GM23248 (cell line): ENCODE measurements at regions not wholly inside any gene's neighbourhood (a gene's known extent, or its start where the extent isn't known, plus 50 kb on each side); places are given as distances from the start of the nearest gene placed in this dataset.
"Not testable (repeated sequence)": the region's sequence is repeated elsewhere in the genome, so short reads cannot be mapped to it uniquely, and the experiment has no call there.

Source experiments
- DNase-seq: peaks from one replicate; pipeline ENCODE4 v3.0.0-alpha.2; 2015
- H2AFZ ChIP-seq: fragments of 200-600 bp; sonication (generic); 2 replicates; pipeline ENCODE4 v1.6.1; 2016; ENCODE audit warnings: antibody characterized with exemption
- H3F3A ChIP-seq: fragments of 200-600 bp; sonication (generic); 2 replicates; pipeline ENCODE4 v1.6.1; 2016; ENCODE audit warnings: mild to moderate bottlenecking, antibody characterized with exemption, mixed run types; ENCODE audit not compliant: insufficient read depth
- H3K27ac ChIP-seq: fragments of 200-600 bp; sonication (generic); 2 replicates; pipeline ENCODE4 v1.5.1; 2016; ENCODE audit warnings: mild to moderate bottlenecking
- H3K27me3 ChIP-seq: fragments of 200-600 bp; sonication (generic); replicated peaks from 2 replicates; pipeline ENCODE4 v1.6.1; 2016; ENCODE audit warnings: mild to moderate bottlenecking; ENCODE audit not compliant: insufficient read depth
- H3K36me3 ChIP-seq: fragments of 200-600 bp; sonication (generic); 2 replicates; pipeline ENCODE4 v1.6.1; 2016; ENCODE audit warnings: low read depth, mild to moderate bottlenecking
- H3K4me1 ChIP-seq: fragments of 200-600 bp; sonication (generic); 2 replicates; pipeline ENCODE4 v1.6.1; 2016; ENCODE audit warnings: mild to moderate bottlenecking; ENCODE audit not compliant: insufficient read depth
- H3K4me2 ChIP-seq: fragments of 200-600 bp; sonication (generic); one replicate; pipeline ENCODE4 v1.6.1; 2016; ENCODE audit warnings: mild to moderate bottlenecking; ENCODE audit not compliant: unreplicated experiment
- H3K4me3 ChIP-seq: fragments of 200-600 bp; sonication (generic); 2 replicates; pipeline ENCODE4 v1.5.1; 2016; ENCODE audit warnings: mild to moderate bottlenecking
- H3K79me2 ChIP-seq: fragments of 200-600 bp; sonication (generic); 2 replicates; pipeline ENCODE4 v1.6.1; 2016; ENCODE audit warnings: mild to moderate bottlenecking; ENCODE audit not compliant: insufficient read depth
- H3K9ac ChIP-seq: fragments of 200-600 bp; sonication (generic); 2 replicates; pipeline ENCODE4 v1.6.1; 2016; ENCODE audit warnings: mild to moderate bottlenecking
- H3K9me2 ChIP-seq: fragments of 200-600 bp; sonication (generic); 2 replicates; pipeline ENCODE4 v1.6.1; 2016; ENCODE audit warnings: mixed run types, mild to moderate bottlenecking, moderate library complexity; ENCODE audit not compliant: insufficient read depth
- H3K9me3 ChIP-seq: fragments of 200-600 bp; sonication (generic); one replicate; pipeline ENCODE4 v1.6.1; 2017; ENCODE audit warnings: low read depth
- H4K20me1 ChIP-seq: fragments of 200-600 bp; sonication (generic); 2 replicates; pipeline ENCODE4 v1.6.0; 2016; ENCODE audit not compliant: insufficient read depth
- EZH2 ChIP-seq: fragments of 200-600 bp; sonication (generic); IDR thresholded peaks from 2 replicates; pipeline ENCODE4 v1.6.1; 2018; ENCODE audit warnings: antibody characterized with exemption, mild to moderate bottlenecking; ENCODE audit not compliant: insufficient read depth, poor library complexity, severe bottlenecking
- EZH2phosphoT487 ChIP-seq: fragments of 200-600 bp; sonication (generic); IDR thresholded peaks from 2 replicates; pipeline ENCODE4 v1.6.1; 2018; ENCODE audit warnings: antibody characterized with exemption, moderate library complexity, mild to moderate bottlenecking, low read depth; ENCODE audit not compliant: insufficient read depth
- WGBS, 2 experiments: methylation state at CpG; one replicate each; pipeline ENCODE4 v1.1.6; 2015 to 2017; ENCODE audit warnings: low lambda C conversion rate in 2 of 2, low coverage in 1 of 2; ENCODE audit errors: missing lambda C conversion rate in 2 of 2; 5-methylcytosine and 5-hydroxymethylcytosine counted together
- in situ Hi-C: fragments of 300-500 bp; cut with MboI; formaldehyde crosslinking; loops from 2 replicates; pipeline ENCODE4 v1.15.0; 2020

- H3K9ac ChIP-seq, H3K27me3 ChIP-seq, H3K27ac ChIP-seq, H3K4me1 ChIP-seq, H4K20me1 ChIP-seq, H3K4me3 ChIP-seq, in situ Hi-C loops, H3K9me3 ChIP-seq, H3K4me2 ChIP-seq, H3K36me3 ChIP-seq, H2AFZ ChIP-seq, DNase-seq, H3F3A ChIP-seq, H3K79me2 ChIP-seq, H3K9me2 ChIP-seq: not testable (repeated sequence)
Measured at GRCh38 chr19:34620134-34620533, 56.8 kb downstream of the SCGB2B2 start.

GRCh38 chr19:34618410-34618809, 58.5 kb downstream of the SCGB2B2 start:
- Histone ChIP-seq H3K4me3 (no peak overlapping the region), H3F3A (no peaks in the 10 kb centered on the region), H3K4me1 (no peaks in the 10 kb centered on the region), H3K79me2 (no peaks in the 10 kb centered on the region), H3K4me2 (no peak overlapping the region), H3K36me3 (no peaks in the 10 kb centered on the region), H3K9me2 (no peaks in the 10 kb centered on the region), H2AFZ (no peak overlapping the region), H3K27me3 (no peaks in the 10 kb centered on the region), H3K27ac (no peak overlapping the region), H3K9ac (no peak overlapping the region), H4K20me1 (no peaks in the 10 kb centered on the region), H3K9me3 (no peaks in the 10 kb centered on the region)
- in situ Hi-C loops: no loop called here
- no peak for DNase-seq
- TF ChIP-seq EZH2 (no peak), EZH2phosphoT487 (no peak)
- 81 to 84% methylated on average over 1 of the region's 1 CpG for WGBS, 2 experiments

GRCh38 chr19:34617996-34618395, 59.0 kb downstream of the SCGB2B2 start:
- H3K27ac ChIP-seq, in situ Hi-C loops, H4K20me1 ChIP-seq, H3K4me3 ChIP-seq, H3K4me1 ChIP-seq, H3K27me3 ChIP-seq, H3K9ac ChIP-seq, H3K79me2 ChIP-seq, H2AFZ ChIP-seq, H3F3A ChIP-seq, DNase-seq, H3K36me3 ChIP-seq, H3K9me2 ChIP-seq, H3K4me2 ChIP-seq, H3K9me3 ChIP-seq: not testable (repeated sequence)
- 60 to 66% methylated on average over 8 of the region's 8 CpGs for WGBS, 2 experiments

GRCh38 chr19:34603003-34603402, 74.0 kb downstream of the SCGB2B2 start:
- H3K79me2 ChIP-seq: no peaks in the 10 kb centered on the region
- no peak overlapping the region for H2AFZ ChIP-seq
- H3F3A ChIP-seq: no peaks in the 10 kb centered on the region
- H3K4me1 ChIP-seq: no peaks in the 10 kb centered on the region
- H3K4me2 ChIP-seq: no peak overlapping the region
- no peak overlapping the region for H3K4me3 ChIP-seq
- no peaks in the 10 kb centered on the region for H3K36me3 ChIP-seq
- peaks cover 4% of the 10 kb centered on the region for H3K9me3 ChIP-seq
- no peaks in the 10 kb centered on the region for H3K27me3 ChIP-seq
- no peaks in the 10 kb centered on the region for H4K20me1 ChIP-seq
- no peak for DNase-seq
- no peak overlapping the region for H3K9ac ChIP-seq
- no peak overlapping the region for H3K27ac ChIP-seq
- in situ Hi-C loops: no loop called here
- TF ChIP-seq EZH2: no peak
- no peak for TF ChIP-seq EZH2phosphoT487
- no peaks in the 10 kb centered on the region for H3K9me2 ChIP-seq

- no peak for DNase-seq
- no peaks in the 10 kb centered on the region for H3K9me2 ChIP-seq
- H3K9ac ChIP-seq: no peak overlapping the region
- no peak overlapping the region for H3K4me2 ChIP-seq
- H3K4me3 ChIP-seq: no peak overlapping the region
- no peaks in the 10 kb centered on the region for H4K20me1 ChIP-seq
- no peaks in the 10 kb centered on the region for H3K36me3 ChIP-seq
- H3K27me3 ChIP-seq: no peaks in the 10 kb centered on the region
- H3K4me1 ChIP-seq: no peaks in the 10 kb centered on the region
- in situ Hi-C loops: no loop called here
- no peak overlapping the region for H2AFZ ChIP-seq
- H3K79me2 ChIP-seq: no peaks in the 10 kb centered on the region
- no peak for TF ChIP-seq EZH2
- no peak for TF ChIP-seq EZH2phosphoT487
- WGBS, 2 experiments: 30 to 45% methylated on average over 1 of the region's 1 CpG
- H3F3A ChIP-seq: no peaks in the 10 kb centered on the region
- no peak overlapping the region for H3K27ac ChIP-seq
- no peaks in the 10 kb centered on the region for H3K9me3 ChIP-seq
Measured at GRCh38 chr19:34601071-34601470, 75.9 kb downstream of the SCGB2B2 start.
